ENCODE measurements at regions not wholly inside any gene's neighbourhood (a gene's known extent, or its start where the extent isn't known, plus 50 kb on each side); places are given as distances from the start of the nearest gene placed in this dataset.

DNA sequence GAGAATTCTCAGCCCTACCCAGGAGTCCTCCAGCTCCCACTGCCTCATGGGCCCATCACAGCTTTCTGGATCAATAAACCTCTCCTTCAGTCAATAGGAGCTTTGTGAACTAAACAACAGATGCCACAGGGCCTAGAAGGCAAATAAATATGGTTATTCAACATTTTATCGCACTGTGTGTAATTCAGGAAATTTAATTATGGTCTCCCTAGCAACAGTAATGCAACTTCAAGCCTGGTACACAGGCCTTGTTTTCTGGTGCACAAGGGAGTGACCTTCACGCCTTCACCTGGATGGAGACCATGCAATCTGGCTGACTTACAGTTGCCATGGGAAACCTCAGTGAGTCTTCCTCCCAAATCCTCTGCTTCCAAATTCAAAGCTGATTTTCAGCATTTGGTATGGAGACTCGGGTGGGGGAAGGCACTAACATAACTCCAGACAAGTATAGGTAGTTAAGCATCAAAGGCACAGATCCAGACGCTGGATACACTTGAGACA lies 441.0 kb upstream of the NPVF start:
- Histone ChIP-seq H3K27me3 (ENCODE audit: insufficient read depth, low read length, poor library complexity) (peaks cover 4% of the 10 kb centered on the region), H3K4me1 (ENCODE audit: insufficient read depth, low read length) (no peaks in the 10 kb centered on the region), H3K36me3 (ENCODE audit: insufficient read depth, low read length) (no peaks in the 10 kb centered on the region), H3K27ac (ENCODE audit: low read length) (no peak overlapping the region), H3K4me2 (ENCODE audit: insufficient read depth, low read length) (no peak overlapping the region), H3K79me2 (ENCODE audit: insufficient read depth, low read length) (no peaks in the 10 kb centered on the region), H2AFZ (ENCODE audit: low read depth, low read length) (no peak overlapping the region), H3K9me3 (ENCODE audit: insufficient read depth, low read length, severe bottlenecking) (no peaks in the 10 kb centered on the region), H3K4me3 (ENCODE audit: low read depth in 1 of 2, low read length in 2 of 2) (no peak overlapping the region), H4K20me1 (ENCODE audit: insufficient read depth, low read length) (no peaks in the 10 kb centered on the region), H3K9ac (ENCODE audit: low read depth, low read length) (no peak overlapping the region)
- ATAC-seq (ENCODE audit: insufficient read depth, low read depth) = no peak
- no peak for TF ChIP-seq EZH2 (IDR thresholded peaks at IDR 0.05; ENCODE audit: borderline replicate concordance, low read depth, low read length, severe bottlenecking)
- no peak for DNase-seq

DNA sequence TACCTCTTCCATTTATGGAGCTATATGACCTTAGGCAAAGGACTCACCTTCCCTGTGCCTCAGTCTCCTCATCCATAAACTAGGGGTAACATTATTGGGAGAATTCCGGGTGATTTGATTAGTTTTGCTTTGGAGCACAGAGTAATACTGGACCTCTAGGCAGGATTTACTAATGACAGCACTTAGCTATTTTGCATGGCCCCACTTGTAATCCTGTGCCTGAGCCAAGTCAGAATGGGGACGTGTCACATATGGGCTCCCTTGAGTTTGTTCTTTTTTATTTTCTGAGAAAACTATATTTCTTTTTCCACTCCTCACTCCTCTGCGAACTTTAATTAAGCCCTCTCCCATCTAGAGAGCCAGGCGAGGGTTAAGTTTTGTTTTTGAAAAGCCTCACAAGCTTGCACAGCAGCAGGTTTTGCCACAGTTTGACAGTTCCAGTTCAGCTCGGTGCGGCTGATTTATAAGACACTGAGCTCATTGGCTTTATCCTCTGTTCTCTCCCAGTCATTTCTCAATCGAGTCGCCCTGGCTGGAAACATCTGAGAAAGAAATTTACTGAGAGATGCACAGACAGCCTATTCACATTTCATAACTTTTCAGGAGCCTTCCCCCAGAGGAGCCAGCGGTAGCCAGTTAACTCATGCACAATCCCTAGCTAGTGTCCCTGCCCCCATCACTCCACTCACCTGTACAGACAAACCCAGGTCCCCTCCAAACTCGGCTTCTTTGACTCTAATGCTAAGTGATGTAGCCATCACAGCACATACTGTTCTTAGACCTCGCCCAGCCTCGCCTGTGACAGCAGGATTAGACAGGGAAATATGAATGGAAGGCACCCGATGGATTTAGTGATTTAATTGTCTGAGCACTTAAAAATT lies 441.9 kb upstream of the NPVF start:
- Histone ChIP-seq H3K79me2 (ENCODE audit: insufficient read depth, low read length) (no peaks in the 10 kb centered on the region), H3K36me3 (ENCODE audit: insufficient read depth, low read length) (no peaks in the 10 kb centered on the region), H4K20me1 (ENCODE audit: insufficient read depth, low read length) (no peaks in the 10 kb centered on the region), H3K27ac (ENCODE audit: low read length) (no peak overlapping the region), H3K4me1 (ENCODE audit: insufficient read depth, low read length) (no peaks in the 10 kb centered on the region), H3K27me3 (ENCODE audit: insufficient read depth, low read length, poor library complexity) (peaks cover 4% of the 10 kb centered on the region), H3K9me3 (ENCODE audit: insufficient read depth, low read length, severe bottlenecking) (no peaks in the 10 kb centered on the region), H3K4me2 (ENCODE audit: insufficient read depth, low read length) (no peak overlapping the region), H3K4me3 (ENCODE audit: low read depth in 1 of 2, low read length in 2 of 2) (no peak overlapping the region), H2AFZ (ENCODE audit: low read depth, low read length) (no peak overlapping the region), H3K9ac (ENCODE audit: low read depth, low read length) (no peak overlapping the region)
- ATAC-seq (ENCODE audit: insufficient read depth, low read depth) (no peak), DNase-seq (no peak)
- no peak for TF ChIP-seq EZH2 (IDR thresholded peaks at IDR 0.05; ENCODE audit: borderline replicate concordance, low read depth, low read length, severe bottlenecking)
- TF ChIP-seq, protein P1, sequence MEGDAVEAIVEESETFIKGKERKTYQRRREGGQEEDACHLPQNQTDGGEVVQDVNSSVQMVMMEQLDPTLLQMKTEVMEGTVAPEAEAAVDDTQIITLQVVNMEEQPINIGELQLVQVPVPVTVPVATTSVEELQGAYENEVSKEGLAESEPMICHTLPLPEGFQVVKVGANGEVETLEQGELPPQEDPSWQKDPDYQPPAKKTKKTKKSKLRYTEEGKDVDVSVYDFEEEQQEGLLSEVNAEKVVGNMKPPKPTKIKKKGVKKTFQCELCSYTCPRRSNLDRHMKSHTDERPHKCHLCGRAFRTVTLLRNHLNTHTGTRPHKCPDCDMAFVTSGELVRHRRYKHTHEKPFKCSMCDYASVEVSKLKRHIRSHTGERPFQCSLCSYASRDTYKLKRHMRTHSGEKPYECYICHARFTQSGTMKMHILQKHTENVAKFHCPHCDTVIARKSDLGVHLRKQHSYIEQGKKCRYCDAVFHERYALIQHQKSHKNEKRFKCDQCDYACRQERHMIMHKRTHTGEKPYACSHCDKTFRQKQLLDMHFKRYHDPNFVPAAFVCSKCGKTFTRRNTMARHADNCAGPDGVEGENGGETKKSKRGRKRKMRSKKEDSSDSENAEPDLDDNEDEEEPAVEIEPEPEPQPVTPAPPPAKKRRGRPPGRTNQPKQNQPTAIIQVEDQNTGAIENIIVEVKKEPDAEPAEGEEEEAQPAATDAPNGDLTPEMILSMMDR (IDR thresholded peaks at IDR 0.05; ENCODE audit: borderline replicate concordance, extremely low read depth, low read length, poor library complexity, severe bottlenecking) = no peak

DNA sequence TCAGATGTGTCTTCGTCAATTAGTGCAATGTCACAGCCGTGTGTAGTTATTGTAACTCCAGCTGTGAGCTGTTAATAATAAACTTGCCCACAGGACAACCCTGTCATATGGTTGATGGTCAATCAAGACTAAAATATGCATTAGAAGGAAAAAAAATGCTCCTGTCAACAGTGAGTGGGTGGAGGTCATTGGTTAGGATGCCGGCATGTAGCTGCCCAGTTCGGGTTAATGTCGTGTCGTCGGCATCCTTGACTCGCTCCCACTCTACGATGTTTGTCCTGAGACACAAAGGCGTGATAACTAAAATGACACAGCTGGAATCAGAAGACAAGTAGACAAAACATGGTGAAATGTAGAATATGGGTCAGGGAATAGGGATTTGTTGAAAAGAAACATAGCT lies 442.8 kb upstream of the NPVF start:
- TF ChIP-seq, protein P1 (IDR thresholded peaks at IDR 0.05; ENCODE audit: borderline replicate concordance, extremely low read depth, low read length, poor library complexity, severe bottlenecking) = no peak
- TF ChIP-seq EZH2 (IDR thresholded peaks at IDR 0.05; ENCODE audit: borderline replicate concordance, low read depth, low read length, severe bottlenecking) = no peak

DNA sequence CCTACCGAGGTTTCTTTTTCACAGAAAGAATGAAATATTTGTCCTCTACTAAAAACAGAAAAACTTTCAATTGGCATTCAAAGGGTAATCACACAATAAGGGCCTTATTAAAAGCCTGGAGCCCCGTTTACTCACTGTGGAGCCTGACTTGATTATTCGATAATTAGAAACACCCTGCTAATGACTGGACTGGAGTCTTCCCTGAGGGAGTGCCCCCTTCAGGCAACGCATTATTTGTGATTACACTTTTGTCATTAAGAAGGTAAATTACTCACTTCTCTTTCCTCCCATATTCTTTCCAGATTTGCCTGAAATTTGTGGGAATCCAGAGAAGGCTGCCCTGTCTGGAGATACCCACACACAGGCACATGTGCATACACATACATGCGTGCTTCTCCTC lies 444.2 kb upstream of the NPVF start:
- no peak overlapping the region for H3K4me3 ChIP-seq (ENCODE audit: low read depth in 1 of 2, low read length in 2 of 2)
- ATAC-seq (ENCODE audit: insufficient read depth, low read depth) (no peak), DNase-seq (no peak)
- no peak overlapping the region for H2AFZ ChIP-seq (ENCODE audit: low read depth, low read length)
- H3K9ac ChIP-seq (ENCODE audit: low read depth, low read length) = no peak overlapping the region
- no peaks in the 10 kb centered on the region for H3K79me2 ChIP-seq (ENCODE audit: insufficient read depth, low read length)
- H3K27me3 ChIP-seq (ENCODE audit: insufficient read depth, low read length, poor library complexity) = no peaks in the 10 kb centered on the region
- no peaks in the 10 kb centered on the region for H3K36me3 ChIP-seq (ENCODE audit: insufficient read depth, low read length)
- no peak overlapping the region for H3K27ac ChIP-seq (ENCODE audit: low read length)
- no peak for TF ChIP-seq EZH2 (IDR thresholded peaks at IDR 0.05; ENCODE audit: borderline replicate concordance, low read depth, low read length, severe bottlenecking)
- TF ChIP-seq, protein P1 (IDR thresholded peaks at IDR 0.05; ENCODE audit: borderline replicate concordance, extremely low read depth, low read length, poor library complexity, severe bottlenecking) = no peak
- H3K4me2 ChIP-seq (ENCODE audit: insufficient read depth, low read length) = no peak overlapping the region
- no peaks in the 10 kb centered on the region for H4K20me1 ChIP-seq (ENCODE audit: insufficient read depth, low read length)
- no peaks in the 10 kb centered on the region for H3K4me1 ChIP-seq (ENCODE audit: insufficient read depth, low read length)
- H3K9me3 ChIP-seq (ENCODE audit: insufficient read depth, low read length, severe bottlenecking) = no peaks in the 10 kb centered on the region

More for the DNA sequence above, 442.8 kb upstream of the NPVF start:
- DNase-seq = no peak
- Histone ChIP-seq H3K27me3 (ENCODE audit: insufficient read depth, low read length, poor library complexity) (no peaks in the 10 kb centered on the region), H3K9me3 (ENCODE audit: insufficient read depth, low read length, severe bottlenecking) (no peaks in the 10 kb centered on the region), H4K20me1 (ENCODE audit: insufficient read depth, low read length) (no peaks in the 10 kb centered on the region), H3K27ac (ENCODE audit: low read length) (no peak overlapping the region), H3K4me2 (ENCODE audit: insufficient read depth, low read length) (no peak overlapping the region), H3K9ac (ENCODE audit: low read depth, low read length) (no peak overlapping the region), H3K4me1 (ENCODE audit: insufficient read depth, low read length) (no peaks in the 10 kb centered on the region), H2AFZ (ENCODE audit: low read depth, low read length) (no peak overlapping the region), H3K79me2 (ENCODE audit: insufficient read depth, low read length) (no peaks in the 10 kb centered on the region), H3K4me3 (ENCODE audit: low read depth in 1 of 2, low read length in 2 of 2) (no peak overlapping the region), H3K36me3 (ENCODE audit: insufficient read depth, low read length) (no peaks in the 10 kb centered on the region)
- no peak for ATAC-seq (ENCODE audit: insufficient read depth, low read depth)
